H9 (cell line): ENCODE measurements at regions not wholly inside any gene's neighbourhood (a gene's known extent, or its start where the extent isn't known, plus 50 kb on each side); places are given as distances from the start of the nearest gene placed in this dataset.

Source experiments
- DNase-seq: peaks from one replicate; pipeline ENCODE4 v3.0.0-alpha.2; 2017
- H2AFZ ChIP-seq: one replicate; pipeline ENCODE4 v1.6.1; 2013; ENCODE audit warnings: mild to moderate bottlenecking, low read length, control low read depth, moderate library complexity
- H2AK5ac ChIP-seq: 2 replicates; pipeline ENCODE4 v1.6.1; 2013; ENCODE audit warnings: low read length, control low read depth, mixed read lengths; ENCODE audit not compliant: insufficient read length
- H2BK120ac ChIP-seq: one replicate; pipeline ENCODE4 v1.6.1; 2013; ENCODE audit warnings: low read depth, mild to moderate bottlenecking, low read length, control low read depth, inconsistent platforms; ENCODE audit not compliant: poor library complexity, severe bottlenecking
- H2BK12ac ChIP-seq: 2 replicates; pipeline ENCODE4 v1.6.1; 2013; ENCODE audit warnings: low read length, control low read depth, mixed read lengths, low read depth; ENCODE audit not compliant: insufficient read length
- H2BK15ac ChIP-seq: 2 replicates; pipeline ENCODE4 v1.6.1; 2013; ENCODE audit warnings: low read depth, low read length, control low read depth
- H2BK20ac ChIP-seq: one replicate; pipeline ENCODE4 v1.6.1; 2013; ENCODE audit warnings: low read depth, mild to moderate bottlenecking, low read length, control low read depth, inconsistent platforms; ENCODE audit not compliant: poor library complexity, severe bottlenecking
- H2BK5ac ChIP-seq: 2 replicates; pipeline ENCODE4 v1.6.1; 2013; ENCODE audit warnings: low read length, control low read depth, mixed read lengths; ENCODE audit not compliant: insufficient read length
- H3K14ac ChIP-seq: 2 replicates; pipeline ENCODE4 v1.6.1; 2013; ENCODE audit warnings: low read length, control low read depth; ENCODE audit not compliant: insufficient read depth
- H3K18ac ChIP-seq: 2 replicates; pipeline ENCODE4 v1.6.1; 2013; ENCODE audit warnings: low read depth, mild to moderate bottlenecking, mixed read lengths, low read length, control low read depth; ENCODE audit not compliant: insufficient read length
- H3K23ac ChIP-seq: 2 replicates; pipeline ENCODE4 v1.6.1; 2013; ENCODE audit warnings: low read length, control low read depth, mixed read lengths, low read depth; ENCODE audit not compliant: insufficient read length
- H3K23me2 ChIP-seq: 2 replicates; pipeline ENCODE4 v1.6.1; 2013; ENCODE audit warnings: low read depth, mild to moderate bottlenecking, mixed read lengths, low read length, control low read depth; ENCODE audit not compliant: insufficient read length, poor library complexity, severe bottlenecking
- H3K27ac ChIP-seq: 2 replicates; pipeline ENCODE4 v1.5.1; 2013; ENCODE audit warnings: low read length, control low read depth, mixed read lengths, low read depth; ENCODE audit not compliant: insufficient read length
- H3K27me3 ChIP-seq: 2 replicates; pipeline ENCODE4 v1.6.1; 2013; ENCODE audit warnings: low read length, control low read depth, inconsistent platforms; ENCODE audit not compliant: insufficient read depth
- H3K4ac ChIP-seq: 2 replicates; pipeline ENCODE4 v1.6.1; 2013; ENCODE audit warnings: low read depth, mild to moderate bottlenecking, control low read depth, inconsistent platforms, low read length, moderate library complexity
- H3K4me1 ChIP-seq: 2 replicates; pipeline ENCODE4 v1.6.1; 2013; ENCODE audit warnings: low read length, control low read depth, inconsistent platforms; ENCODE audit not compliant: insufficient read depth
- H3K4me2 ChIP-seq: 2 replicates; pipeline ENCODE4 v1.6.1; 2013; ENCODE audit warnings: low read length, control low read depth, mixed read lengths; ENCODE audit not compliant: insufficient read length, insufficient read depth
- H3K56ac ChIP-seq: 2 replicates; pipeline ENCODE4 v1.6.1; 2013; ENCODE audit warnings: low read depth, mild to moderate bottlenecking, mixed read lengths, low read length, control low read depth; ENCODE audit not compliant: insufficient read length
- H3K79me1 ChIP-seq: 2 replicates; pipeline ENCODE4 v1.6.1; 2013; ENCODE audit warnings: low read depth, mild to moderate bottlenecking, moderate library complexity, low read length, control low read depth, inconsistent platforms; ENCODE audit not compliant: insufficient read depth, poor library complexity, severe bottlenecking
- H3K79me2 ChIP-seq: 2 replicates; pipeline ENCODE4 v1.6.1; 2013; ENCODE audit warnings: low read length, control low read depth, inconsistent platforms; ENCODE audit not compliant: insufficient read depth
- H3K9ac ChIP-seq: 2 replicates; pipeline ENCODE4 v1.6.1; 2013; ENCODE audit warnings: low read length, control low read depth, mixed read lengths; ENCODE audit not compliant: insufficient read length; ENCODE audit errors: extremely low read depth
- H3K9me3 ChIP-seq: one replicate; pipeline ENCODE4 v1.6.1; 2013; ENCODE audit warnings: low read depth, low read length, inconsistent platforms; ENCODE audit not compliant: control insufficient read depth
- H3T11ph ChIP-seq: one replicate; pipeline ENCODE4 v1.6.1; 2013; ENCODE audit warnings: mild to moderate bottlenecking, low read length, control low read depth, inconsistent platforms
- H4K20me1 ChIP-seq: one replicate; pipeline ENCODE4 v1.6.1; 2013; ENCODE audit not compliant: control insufficient read depth, insufficient read length, insufficient read depth
- H4K5ac ChIP-seq: 2 replicates; pipeline ENCODE4 v1.6.1; 2013; ENCODE audit warnings: low read depth, mild to moderate bottlenecking, mixed read lengths, low read length, control low read depth; ENCODE audit not compliant: insufficient read length
- H4K8ac ChIP-seq: replicated peaks from 2 replicates; pipeline ENCODE4 v1.6.1; 2013; ENCODE audit warnings: low read length, control low read depth, mixed read lengths, low read depth; ENCODE audit not compliant: insufficient read length
- H4K91ac ChIP-seq: 2 replicates; pipeline ENCODE4 v1.6.1; 2013; ENCODE audit warnings: low read depth, mild to moderate bottlenecking, moderate library complexity, mixed read lengths, low read length, control low read depth; ENCODE audit not compliant: insufficient read length
- H3K27ac Mint-ChIP-seq, 3 experiments: 2 replicates in 2 of 3; 3 replicates in 1 of 3; pipeline ENCODE4 v1.8.0; 2020 to 2021; ENCODE audit warnings: mixed read lengths in 3 of 3, mild to moderate bottlenecking in 1 of 3, moderate library complexity in 1 of 3
- H3K27me3 Mint-ChIP-seq: 2 replicates; pipeline ENCODE4 v1.8.0; 2021; ENCODE audit warnings: low read depth, mild to moderate bottlenecking, moderate library complexity, mixed read lengths
- H3K36me3 Mint-ChIP-seq, 3 experiments: 2 replicates in 2 of 3; 3 replicates in 1 of 3; pipeline ENCODE4 v1.8.0; 2020 to 2021; ENCODE audit warnings: low read depth in 3 of 3, mixed read lengths in 3 of 3; ENCODE audit not compliant: insufficient read depth in 1 of 3
- H3K4me1 Mint-ChIP-seq, 2 experiments: 2 replicates each; pipeline ENCODE4 v1.8.0; 2020; ENCODE audit warnings: mixed read lengths in 2 of 2
- H3K4me3 Mint-ChIP-seq, 2 experiments: 2 replicates in 1 of 2; 3 replicates in 1 of 2; pipeline ENCODE4 v1.8.0; 2020 to 2021; ENCODE audit warnings: mild to moderate bottlenecking in 2 of 2, mixed read lengths in 2 of 2, moderate library complexity in 1 of 2
- H3K9me3 Mint-ChIP-seq, 2 experiments: 2 replicates in 1 of 2; 3 replicates in 1 of 2; pipeline ENCODE4 v1.8.0; 2020; ENCODE audit warnings: mild to moderate bottlenecking in 2 of 2, mixed read lengths in 2 of 2, moderate library complexity in 1 of 2
- WGBS: extraction: QIAGEN DNeasy Blood & Tissue Kit; methylation state at CpG from one replicate; pipeline ENCODE4 v1.1.7; 2013; ENCODE audit warnings: missing lambda C conversion rate, low lambda C conversion rate, mixed read lengths; ENCODE audit not compliant: insufficient read length; ENCODE audit errors: extremely low coverage; 5-methylcytosine and 5-hydroxymethylcytosine counted together
- TF ChIP-seq, protein P1 (sequence below): fragments of 200-600 bp; sonication (generic); conservative IDR thresholded peaks from 3 replicates; pipeline ENCODE4 v1.8.0; 2021; ENCODE audit warnings: antibody characterized with exemption, mild to moderate bottlenecking

DNA sequence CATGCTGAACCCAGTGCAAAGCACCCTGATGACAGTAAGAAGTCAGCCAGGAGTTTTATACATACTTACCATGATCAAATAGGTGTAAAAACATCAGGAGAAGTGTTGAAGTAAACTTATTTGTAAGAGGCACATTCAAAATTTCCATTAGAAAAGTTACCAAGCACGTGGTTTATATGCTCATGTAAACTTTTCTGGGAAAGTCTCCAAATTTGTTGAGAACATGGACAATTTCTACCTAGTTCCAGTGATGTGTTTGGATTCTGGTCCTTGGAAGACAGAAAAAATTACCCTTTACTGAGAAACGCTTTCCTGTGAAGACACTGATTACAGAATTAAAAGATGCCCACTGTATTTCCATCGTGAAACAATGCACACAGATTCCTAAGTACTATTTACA is 288.9 kb upstream of the CDH4 start:
- Mint-ChIP-seq H3K4me3 (no peak overlapping the region), H3K9me3 (peaks cover 0 to 2% of the 10 kb centered on the region in 2 experiments; a peak in 1 of 5 replicates), H3K27me3 (peaks cover 53% of the 10 kb centered on the region), H3K27ac (no peak overlapping the region), H3K4me1 (peaks cover 4 to 11% of the 10 kb centered on the region in 2 experiments; a peak in 3 of 4 replicates), H3K36me3 (no peaks in the 10 kb centered on the region)
- H3K14ac ChIP-seq = no peak overlapping the region
- H3K4me2 ChIP-seq = no peak overlapping the region
- H4K8ac ChIP-seq = no peak overlapping the region
- H2BK20ac ChIP-seq = no peak overlapping the region
- no peak for DNase-seq
- H3K23ac ChIP-seq = no peak overlapping the region
- TF ChIP-seq, protein P1, sequence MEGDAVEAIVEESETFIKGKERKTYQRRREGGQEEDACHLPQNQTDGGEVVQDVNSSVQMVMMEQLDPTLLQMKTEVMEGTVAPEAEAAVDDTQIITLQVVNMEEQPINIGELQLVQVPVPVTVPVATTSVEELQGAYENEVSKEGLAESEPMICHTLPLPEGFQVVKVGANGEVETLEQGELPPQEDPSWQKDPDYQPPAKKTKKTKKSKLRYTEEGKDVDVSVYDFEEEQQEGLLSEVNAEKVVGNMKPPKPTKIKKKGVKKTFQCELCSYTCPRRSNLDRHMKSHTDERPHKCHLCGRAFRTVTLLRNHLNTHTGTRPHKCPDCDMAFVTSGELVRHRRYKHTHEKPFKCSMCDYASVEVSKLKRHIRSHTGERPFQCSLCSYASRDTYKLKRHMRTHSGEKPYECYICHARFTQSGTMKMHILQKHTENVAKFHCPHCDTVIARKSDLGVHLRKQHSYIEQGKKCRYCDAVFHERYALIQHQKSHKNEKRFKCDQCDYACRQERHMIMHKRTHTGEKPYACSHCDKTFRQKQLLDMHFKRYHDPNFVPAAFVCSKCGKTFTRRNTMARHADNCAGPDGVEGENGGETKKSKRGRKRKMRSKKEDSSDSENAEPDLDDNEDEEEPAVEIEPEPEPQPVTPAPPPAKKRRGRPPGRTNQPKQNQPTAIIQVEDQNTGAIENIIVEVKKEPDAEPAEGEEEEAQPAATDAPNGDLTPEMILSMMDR = no peak
- no peak overlapping the region for H3K4ac ChIP-seq
- no peaks in the 10 kb centered on the region for H3K4me1 ChIP-seq
- H2BK5ac ChIP-seq = no peak overlapping the region
- no peak overlapping the region for H3K27ac ChIP-seq
- no peaks in the 10 kb centered on the region for H3K79me1 ChIP-seq
- H2AK5ac ChIP-seq = no peak overlapping the region
- no peaks in the 10 kb centered on the region for H3K9me3 ChIP-seq
- H3K27me3 ChIP-seq = no peaks in the 10 kb centered on the region
- H2AFZ ChIP-seq = no peak overlapping the region
- H4K91ac ChIP-seq = no peak overlapping the region
- H4K5ac ChIP-seq = no peak overlapping the region
- no peak overlapping the region for H3K9ac ChIP-seq
- H3K56ac ChIP-seq = no peak overlapping the region
- no peak overlapping the region for H2BK120ac ChIP-seq
- H3T11ph ChIP-seq = no peak overlapping the region
- no peak overlapping the region for H3K18ac ChIP-seq
- no peaks in the 10 kb centered on the region for H3K23me2 ChIP-seq
- H4K20me1 ChIP-seq = no peaks in the 10 kb centered on the region
- WGBS = no CpG with 5 or more reads among the region's 3 CpGs
- no peak overlapping the region for H2BK15ac ChIP-seq
- no peaks in the 10 kb centered on the region for H3K79me2 ChIP-seq
- no peak overlapping the region for H2BK12ac ChIP-seq
